ENCODE measurements at regions not wholly inside any gene's neighbourhood (a gene's known extent, or its start where the extent isn't known, plus 50 kb on each side); places are given as distances from the start of the nearest gene placed in this dataset.

DNA sequence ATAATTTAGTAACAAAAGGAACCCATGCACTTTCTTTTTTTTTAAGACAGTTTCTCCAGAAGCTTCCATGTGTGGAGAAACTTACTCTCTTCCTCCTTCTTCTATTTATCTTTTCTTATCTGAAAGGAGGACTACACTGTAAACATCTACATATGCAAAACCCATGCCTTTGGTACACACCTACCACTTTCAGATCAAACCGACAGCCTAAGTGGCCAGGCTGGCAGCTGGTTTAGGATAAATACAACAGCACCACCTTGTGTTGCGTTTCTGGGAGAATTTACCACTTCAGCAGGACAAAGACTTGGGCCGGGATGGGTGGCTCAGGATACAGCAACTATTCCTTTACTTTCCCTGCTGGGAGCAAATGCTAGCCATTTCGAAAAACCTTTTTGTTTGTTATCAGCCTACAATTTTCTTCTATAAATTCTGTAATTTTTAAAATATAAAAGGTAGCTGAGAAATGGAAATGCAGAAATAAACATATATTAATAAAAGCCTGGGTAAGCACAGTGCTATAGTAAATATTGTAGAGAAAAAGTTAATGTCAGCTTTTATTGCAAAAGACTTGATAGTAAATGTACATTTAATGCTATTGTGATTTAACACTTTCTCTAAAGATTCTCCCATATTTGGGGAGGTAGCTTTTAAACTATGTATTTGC lies 94.0 kb upstream of the RFC3 start:
- DNase-seq: peak; percentile 47

DNA sequence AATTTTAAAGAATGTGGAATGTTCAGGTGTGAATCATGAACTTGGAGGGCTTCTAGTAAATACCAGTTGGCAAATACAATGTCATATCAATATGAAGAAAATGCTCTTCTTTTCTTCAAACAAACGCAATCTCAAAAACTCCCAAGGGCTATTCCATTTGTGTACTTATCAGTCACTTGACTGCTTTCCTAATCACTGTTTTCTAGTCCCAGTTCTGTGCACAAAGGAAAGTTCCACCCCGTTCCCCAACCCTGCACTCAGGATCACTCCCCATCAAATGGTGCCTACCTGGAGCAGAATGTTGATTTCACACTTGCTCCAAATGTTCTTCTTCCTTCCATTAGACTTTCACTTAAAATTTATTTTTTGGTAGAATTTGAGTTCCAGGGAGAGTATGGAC lies 92.6 kb upstream of the RFC3 start:
- no peak for DNase-seq

DNA sequence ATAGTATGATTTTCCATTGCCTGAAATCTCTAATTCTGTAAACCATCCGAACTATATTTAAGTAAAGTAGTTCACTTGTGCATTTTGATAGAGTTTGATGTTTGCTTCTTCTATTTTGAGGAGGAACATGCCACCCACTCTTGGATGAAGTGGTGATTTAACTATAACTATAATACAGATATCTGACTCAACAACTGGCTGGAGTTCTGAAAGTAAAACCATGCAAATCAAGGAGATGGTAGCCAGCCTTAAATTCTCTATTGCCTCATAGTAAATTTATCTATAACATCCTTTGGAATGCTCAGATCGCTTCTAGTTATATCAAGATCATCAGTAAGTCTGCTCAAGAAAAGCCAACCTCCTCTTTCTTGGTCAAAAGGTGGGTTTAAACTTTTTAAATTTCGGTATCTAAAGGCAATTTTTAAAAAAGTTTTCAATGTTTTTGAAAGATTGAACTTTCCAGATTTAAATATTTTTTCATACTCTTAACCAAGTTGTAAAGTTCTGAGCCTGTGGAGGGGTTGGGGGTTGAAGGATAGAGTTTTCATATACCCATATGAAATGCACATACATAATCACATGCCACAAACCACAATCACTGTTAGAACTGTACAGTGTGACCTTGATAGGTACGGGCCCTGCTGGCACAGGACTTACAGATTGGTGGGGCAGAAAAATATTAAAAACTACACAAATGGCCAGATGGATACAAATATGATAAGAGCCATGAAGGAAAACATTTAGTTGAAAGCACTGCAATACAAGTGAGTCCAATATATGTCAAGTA lies 90.5 kb upstream of the RFC3 start:
- no peak for DNase-seq

DNA sequence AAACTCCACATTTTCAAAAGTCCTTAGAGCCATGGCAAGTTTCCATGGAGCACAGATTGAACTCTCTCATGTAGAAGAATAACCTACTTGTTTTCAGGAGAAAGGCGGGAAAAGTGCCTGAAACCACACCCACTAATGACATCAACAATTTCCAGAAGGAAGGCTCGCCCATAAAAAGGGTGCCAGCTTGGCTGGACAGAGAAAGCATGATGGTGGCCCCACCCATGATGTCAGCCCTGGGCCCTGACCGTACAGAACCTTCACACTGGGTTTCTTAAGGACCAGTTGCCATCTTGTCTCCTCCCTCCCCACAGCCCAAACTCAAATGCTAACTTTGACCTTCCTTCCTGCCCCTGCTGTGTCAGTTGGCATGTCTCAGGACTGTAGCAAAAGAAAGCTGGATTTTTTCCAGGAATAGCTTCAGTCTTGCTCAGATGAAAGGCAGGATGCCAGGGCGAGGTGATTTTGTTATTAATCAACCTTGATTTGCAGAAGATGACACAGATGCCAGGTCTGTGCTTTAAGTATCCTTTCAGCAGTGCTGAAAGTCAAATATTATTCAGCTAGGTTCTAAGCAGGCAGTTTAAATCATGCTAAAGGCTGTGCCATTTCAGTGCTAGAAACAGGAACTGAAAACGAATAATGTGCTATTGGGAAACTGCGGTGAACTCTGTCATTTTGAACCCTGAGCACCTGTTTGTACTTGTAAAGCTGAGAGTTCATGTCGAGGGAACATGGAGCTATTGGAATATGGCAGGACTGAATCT lies 89.5 kb upstream of the RFC3 start:
- DNase-seq: no peak

DNA sequence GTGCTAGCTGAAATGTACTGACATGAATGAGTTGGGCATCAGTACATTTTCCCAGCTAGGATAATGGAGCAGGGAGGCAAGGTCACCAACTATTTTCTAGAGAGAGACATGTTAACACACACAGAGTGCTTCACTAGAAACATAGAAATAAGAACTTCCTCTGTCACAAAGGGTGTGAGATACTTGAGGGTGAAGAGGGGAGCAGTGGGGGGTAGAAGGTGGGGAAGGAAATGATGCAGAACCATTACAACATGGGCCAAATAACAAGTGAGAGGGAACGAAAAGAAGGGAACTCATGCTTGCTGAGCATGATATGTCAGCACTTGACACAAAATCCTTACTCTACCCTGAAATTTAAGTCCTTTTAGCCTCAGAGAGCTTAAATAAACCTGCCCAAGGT lies 87.8 kb upstream of the RFC3 start:
- DNase-seq: no peak

DNA sequence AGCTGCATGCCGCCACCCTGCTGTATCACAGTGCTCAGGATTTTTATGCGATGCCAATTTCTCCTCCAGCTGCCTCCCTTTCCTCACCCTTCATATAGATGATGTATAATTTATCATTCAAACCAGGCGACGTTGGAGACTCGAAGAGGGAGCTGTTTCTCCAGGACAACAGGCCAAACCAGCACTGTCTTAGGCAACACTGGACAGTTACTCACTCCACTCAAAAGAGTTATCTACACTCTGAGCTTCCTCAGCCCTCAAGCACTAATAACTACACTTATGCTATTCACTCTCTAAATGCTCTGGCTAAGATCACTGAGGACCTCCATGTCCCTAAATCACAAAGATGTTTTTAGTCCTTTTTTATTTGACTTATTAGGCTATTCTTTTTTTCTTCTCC lies 87.3 kb upstream of the RFC3 start:
- DNase-seq: no peak

DNA sequence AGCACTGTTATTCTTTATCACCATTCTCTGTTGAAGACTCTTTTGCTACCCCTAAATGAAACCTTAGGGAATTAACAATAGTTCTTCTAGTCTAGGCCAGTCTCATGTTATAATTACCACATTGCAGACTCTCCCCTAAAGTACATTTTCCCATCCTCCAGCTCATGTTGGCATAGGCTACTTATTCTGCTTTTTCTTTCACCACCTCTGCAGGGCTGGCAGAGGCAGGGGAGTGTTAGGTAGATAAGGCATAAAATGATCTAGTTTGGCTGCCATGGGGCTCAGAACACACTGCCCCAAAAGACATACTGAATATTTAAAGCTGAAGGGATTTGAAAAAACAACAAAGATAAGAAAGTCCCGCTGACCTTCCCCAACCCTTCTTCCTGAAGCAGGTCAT lies 82.7 kb upstream of the RFC3 start:
- DNase-seq: no peak

DNA sequence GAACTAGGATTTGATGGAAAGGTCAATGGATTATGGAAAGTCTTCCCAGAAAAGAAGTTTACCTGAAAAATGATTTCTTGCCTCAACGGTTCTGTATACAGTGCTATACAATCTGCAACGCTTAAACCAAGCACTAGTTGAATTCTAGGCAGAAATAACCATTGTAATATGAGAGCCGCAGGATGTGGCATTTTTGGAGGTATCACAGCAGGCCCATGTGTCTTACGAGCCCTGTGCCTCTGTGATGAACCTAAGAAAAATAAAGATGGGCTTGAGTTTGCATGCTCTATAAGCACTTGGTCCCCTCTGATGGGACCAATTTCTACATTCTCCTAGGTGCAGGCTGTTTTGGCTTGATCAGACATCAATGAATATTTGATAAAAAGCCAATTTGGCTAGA lies 78.7 kb upstream of the RFC3 start:
- DNase-seq: no peak

DNA sequence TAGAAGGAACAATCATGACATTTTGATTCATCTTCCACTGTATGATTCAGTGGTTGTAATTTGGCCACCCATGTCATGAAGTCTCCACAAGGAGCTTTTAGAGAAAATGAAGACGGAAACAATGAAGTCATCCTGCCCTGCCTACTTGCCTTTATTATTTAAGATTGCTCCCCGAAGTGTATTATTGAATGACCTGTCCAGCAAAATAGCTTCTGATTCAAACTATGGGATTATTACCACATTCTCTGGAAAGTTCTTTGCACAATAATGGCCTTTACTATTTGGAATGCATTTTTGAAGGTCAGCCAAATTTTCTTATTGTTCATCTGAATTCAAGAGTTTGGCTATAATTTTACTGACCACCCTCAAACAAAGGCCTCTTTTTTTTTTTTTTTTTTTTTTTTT lies 77.8 kb upstream of the RFC3 start:
- no peak for DNase-seq

DNA sequence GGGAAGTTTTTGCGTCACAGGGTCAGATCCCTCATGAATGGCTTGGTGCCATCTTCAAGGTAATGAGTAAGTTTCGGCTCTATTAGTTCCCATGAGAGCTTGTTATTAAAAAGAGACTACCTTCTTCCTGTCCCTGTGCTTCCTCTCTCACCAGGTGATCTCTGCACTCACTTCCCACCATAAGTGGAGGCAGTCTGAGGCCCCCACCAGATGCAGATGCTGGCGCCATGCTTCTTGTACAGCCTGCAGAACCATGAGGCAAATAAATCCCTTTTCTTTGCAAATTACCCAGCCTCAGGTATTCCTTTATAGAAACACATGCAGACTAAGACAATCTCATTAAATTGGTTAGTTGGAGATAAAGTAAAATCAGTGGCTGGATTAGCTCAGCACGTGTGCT lies 75.6 kb upstream of the RFC3 start:
- no peak for DNase-seq

DNA sequence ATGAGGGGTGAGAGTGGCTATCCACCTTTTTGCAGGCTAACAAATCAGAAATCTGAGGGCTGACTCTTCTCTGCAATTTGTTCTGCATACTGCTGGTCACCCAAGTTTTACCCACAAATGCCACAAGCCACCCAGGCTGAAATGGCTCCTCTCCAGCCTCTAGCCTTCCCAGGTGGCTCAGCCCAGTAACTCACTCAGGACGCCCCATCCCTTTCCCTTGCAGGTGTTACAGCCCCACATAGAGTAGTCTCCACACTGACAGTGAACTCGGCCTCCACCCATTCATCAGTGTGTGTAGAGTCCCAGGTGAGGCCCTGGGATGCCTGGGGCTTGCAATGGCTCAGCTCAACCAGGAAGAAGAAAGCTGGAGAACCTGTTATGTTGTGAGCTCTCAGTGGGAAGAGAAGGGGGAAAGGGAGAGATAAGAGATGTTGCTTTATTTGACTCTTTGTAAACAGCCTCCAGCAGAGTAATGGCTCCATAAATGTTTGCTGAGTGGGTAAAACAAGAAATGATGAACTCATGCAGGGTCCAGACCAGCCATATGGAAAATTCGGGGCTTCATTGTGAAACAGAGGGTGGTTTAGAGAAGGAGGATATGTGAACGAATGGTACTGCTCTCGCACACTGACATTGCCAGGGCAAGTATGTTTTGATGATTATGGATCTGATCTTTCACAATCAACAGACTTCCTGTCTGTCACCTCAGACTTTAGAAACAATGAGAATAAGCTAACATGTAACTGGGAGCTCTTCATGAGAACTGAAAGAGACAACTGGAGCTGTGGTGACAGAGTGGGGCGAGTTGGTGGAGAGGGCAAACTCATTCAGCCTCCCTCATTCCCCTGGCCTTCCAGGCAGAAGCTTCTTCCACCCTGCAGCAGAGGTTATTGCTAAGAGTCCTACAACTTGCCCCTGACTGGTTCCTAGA lies 74.2 kb upstream of the RFC3 start:
- no peak for DNase-seq

DNA sequence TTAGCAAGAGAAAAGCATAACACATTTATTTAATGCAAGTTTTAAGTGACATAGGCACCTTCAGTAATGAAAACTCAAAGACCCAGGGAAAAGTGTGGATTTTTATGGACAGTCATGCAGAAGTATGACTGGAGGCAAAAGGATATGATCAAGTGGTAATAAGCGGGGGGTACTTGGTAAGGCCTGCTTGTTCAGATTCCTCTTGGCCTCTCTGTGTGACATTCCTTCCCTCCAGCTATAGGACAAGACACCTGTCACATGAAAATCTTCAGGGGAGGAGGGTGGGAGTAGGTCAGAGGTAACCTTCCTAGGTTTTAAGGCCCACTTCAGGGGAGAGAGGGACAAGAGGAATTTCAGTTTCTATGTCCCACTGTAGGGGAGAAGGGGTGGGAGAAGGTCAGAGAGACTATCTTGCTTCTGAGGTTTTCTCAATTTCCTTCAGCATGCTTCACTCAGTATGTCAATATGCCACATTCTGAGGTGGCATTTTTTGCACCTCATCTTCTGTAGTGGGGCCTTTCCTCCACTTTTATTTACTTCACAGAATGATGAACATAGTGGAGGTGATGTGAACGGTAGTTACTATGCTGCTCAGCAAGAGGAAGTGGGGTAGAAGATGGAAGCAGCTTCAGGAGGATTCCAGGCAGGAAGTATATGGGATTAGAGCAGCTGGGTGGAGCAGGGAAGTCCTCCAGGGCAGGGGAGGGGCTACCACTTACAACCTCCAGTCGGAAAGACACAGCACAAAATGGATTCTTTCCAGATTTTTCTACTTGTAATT lies 73.2 kb upstream of the RFC3 start:
- DNase-seq: no peak

DNA sequence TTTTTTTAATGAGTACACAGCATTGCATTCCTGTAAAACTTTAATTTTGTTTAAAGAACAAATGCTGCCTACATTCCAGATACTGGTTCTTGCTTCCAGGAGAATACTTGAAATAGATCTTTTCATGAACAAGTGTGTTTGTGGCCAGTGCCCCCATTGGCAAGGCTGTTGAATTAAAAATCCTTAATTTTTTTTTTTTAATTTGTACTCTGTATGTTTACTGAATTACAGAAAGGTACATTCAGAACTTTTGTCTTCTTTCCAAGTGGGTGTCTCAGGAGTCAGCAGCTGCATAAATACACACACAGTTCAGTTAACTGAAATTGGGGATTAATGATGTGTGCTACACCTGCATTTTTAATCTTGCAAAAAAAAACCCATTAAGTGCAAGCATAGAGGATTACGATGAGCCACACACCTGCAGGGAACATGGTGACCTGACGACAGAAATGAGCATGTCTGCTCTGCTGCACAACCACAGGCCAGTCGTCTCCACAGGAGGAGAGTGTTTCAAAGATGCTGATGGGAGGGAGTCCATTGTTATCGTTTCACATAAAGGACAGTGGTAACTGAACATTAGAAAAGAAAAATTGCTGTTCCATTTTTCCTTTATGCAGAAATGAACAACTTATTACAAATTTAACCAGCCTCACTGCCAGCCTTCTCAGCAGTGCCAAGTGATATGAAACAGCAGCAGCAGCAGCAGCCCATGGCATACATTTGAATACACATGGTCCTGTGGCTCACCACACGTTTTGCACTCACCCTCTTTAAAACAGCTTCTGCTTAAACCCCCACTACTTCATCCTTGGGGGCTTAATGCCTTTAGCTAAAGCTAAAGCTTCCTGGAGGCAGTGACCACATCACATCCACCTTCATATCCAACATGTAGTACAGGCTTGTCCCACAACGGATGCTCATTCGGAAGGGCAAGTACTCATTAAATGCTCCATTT lies 72.3 kb upstream of the RFC3 start:
- no peak for DNase-seq

DNA sequence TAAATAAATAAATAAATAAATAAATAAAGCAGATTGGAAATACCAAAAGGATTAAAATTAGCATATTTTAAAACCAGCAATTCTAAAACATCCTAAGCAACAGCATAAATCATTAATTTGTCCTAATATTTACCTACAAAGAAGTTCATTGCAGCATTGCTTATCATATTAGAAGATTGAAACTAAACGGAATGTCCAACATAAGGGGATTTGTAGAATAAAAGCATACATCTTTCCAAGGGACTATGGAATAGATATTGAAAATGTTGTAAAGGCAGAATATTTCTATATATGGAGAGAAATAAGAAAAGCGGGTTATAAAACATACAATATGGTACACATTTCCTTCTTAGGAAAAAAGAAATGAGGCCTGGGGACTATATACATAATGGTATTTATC lies 71.1 kb upstream of the RFC3 start:
- no peak for DNase-seq

DNA sequence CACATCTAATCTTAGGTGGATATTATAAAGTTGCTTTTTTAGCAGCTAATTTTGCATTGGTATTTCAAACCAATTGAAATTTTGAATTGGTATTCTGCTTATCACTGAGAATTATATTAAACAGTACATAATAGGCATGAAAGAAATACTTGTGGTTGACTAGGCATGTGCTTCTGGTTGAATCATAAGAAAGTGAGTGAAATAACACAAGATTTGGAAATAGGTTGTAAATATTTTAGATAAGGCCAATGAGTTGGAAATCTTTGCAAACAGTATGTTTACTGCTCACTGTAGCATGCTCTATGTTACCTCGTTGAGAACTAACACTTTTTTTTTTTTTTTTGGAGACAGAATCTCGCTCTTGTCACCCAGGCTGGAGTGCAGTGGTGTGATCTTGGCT lies 66.8 kb upstream of the RFC3 start:
- DNase-seq: no peak

DNA sequence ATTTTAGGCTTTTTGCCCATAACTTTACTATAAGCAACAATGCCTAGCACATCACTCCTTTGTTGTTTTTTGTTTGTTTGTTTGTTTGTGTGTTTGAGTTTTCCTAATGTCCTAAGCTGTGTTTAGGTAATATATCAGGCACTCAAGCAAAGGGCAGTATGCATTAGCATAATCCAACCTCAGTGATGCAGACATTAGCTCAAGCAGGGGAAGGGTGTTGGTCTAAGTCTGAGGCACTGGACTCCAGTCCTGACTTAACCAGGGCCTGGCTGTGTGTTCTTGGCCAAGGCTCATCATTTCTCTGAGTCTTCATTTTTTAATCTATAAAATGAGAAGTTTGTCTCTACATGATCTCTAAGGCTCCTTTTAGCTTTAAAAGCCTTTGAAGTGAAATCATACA lies 65.9 kb upstream of the RFC3 start:
- no peak for DNase-seq

DNA sequence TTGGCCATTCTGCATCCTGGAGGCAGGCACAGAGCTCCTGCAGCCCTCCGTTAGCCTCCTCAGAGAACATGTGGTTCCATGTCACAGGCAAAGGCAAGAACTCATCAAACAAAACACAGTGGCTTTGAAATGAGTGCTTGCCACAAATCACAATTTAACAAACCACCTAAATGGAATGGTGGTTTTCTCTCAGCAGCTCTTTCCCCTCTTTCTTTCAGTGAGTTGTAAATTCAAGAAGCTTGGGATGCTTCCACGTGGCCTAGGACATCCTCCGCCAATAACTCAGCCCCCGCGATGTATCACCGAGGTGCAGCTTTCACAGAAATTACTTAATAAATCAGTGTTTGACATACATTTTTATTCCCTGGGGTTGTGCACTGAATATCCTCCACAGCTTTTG lies 65.4 kb upstream of the RFC3 start:
- no peak for DNase-seq

DNA sequence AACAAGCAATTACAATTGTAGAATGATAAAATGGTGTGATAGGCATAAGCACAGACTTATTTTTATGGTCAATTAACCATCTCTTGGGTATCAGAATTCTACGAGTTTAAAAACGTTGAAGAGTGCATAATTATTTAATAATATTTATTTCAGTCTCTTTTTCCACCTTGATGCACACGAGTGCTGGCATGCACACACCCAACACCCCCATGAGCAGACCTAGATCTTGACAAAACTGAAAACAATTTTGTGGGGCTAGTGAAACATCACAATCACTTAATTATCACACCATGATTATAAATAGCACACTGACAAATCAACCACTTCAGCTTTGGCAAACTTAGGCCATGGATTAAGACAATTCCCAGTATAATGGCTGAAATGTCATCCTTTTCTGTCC lies 61.0 kb upstream of the RFC3 start:
- no peak for DNase-seq

DNA sequence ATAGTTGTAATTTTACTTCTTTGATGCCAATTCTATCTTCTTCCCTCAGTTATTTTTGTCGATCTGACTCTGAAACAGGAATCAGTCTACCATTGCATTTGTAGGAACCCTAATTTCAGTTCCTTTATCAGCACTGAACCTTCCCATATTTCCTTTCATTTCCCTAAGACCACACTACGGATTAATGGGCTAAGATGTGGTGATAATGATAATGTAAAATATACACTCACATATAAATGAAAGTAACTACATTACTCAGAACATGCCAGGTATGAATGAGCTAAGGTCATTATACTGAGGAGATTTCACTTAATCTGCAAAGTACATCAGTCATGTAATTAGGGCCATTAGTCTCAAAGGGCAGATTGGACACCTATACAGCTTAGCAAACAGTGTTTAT lies 60.2 kb upstream of the RFC3 start:
- DNase-seq: no peak

DNA sequence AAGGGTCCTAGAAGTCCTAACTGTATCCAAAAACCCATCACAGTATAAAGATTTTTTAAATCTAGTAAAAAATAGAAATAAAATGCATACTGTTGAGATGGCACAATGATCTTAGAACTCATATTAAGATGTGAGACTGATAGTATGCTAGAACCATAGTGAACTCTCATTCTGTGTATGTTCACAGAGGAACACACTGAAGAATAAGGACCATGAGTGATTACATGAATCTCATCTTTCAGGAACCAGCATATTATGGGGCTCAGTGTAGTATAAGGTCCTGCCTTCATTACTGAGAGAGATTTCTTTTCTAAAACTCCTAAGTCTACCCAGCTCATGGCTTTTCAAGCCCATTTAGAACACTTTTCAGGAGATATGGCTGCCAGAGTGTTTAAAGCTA lies 59.8 kb upstream of the RFC3 start:
- DNase-seq: no peak

DNA sequence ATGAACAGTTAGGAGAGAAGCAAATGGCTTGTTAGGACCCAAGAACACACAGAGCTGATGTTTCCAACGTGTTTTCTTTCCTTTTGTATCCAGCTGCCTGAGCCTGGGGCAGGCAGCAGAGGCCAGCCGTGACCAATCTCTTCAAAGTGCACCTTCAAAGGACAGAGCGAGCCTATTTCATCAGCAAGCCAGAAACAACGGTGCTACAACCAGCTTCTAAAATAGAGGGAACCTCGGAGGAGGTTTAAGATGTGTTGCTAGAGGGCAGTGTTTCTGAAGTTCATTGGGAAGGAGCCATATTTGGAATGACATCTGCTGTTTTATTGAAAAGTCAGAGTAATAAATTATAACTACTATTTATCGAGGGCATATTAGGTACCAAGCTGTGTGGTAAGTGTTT lies 56.2 kb upstream of the RFC3 start:
- no peak for DNase-seq
